CD4-positive, alpha-beta T cell (primary cell): ENCODE measurements at regions not wholly inside any gene's neighbourhood (a gene's known extent, or its start where the extent isn't known, plus 50 kb on each side); places are given as distances from the start of the nearest gene placed in this dataset.
"Not testable (repeated sequence)": the region's sequence is repeated elsewhere in the genome, so short reads cannot be mapped to it uniquely, and the experiment has no call there.

Source experiments
- ATAC-seq: fragments of 200-7000 bp; cut with Tn5 transposase; one replicate; pipeline ENCODE4 v1.10.0; 2022; ENCODE audit warnings: mild to moderate bottlenecking; ENCODE audit not compliant: poor library complexity
- CTCF ChIA-PET: fragments of 350-600 bp; sonication (Branson Sonifier 250); formaldehyde crosslinking; loops from one replicate; lab custom pipeline; 2021; ENCODE audit warnings: antibody characterized with exemption, inconsistent platforms; lab: Charles Lee
- POLR2A ChIA-PET: fragments of 350-600 bp; sonication (Branson Sonifier 250); formaldehyde crosslinking; loops from one replicate; lab custom pipeline; 2021; ENCODE audit warnings: antibody characterized with exemption, inconsistent platforms; lab: Charles Lee
- DNase-seq, 14 experiments: peaks; one replicate each; pipeline ENCODE4 v3.0.0-alpha.2; 2013 to 2020; ENCODE audit warnings: mixed read lengths in 2 of 14
- H3K27ac ChIP-seq, 2 donors: one replicate each; pipeline versions ENCODE4 v1.5.1 to v1.7.0; 2013; ENCODE audit warnings: low read length in 2 of 2, low read depth in 1 of 2, mild to moderate bottlenecking in 1 of 2
- H3K27me3 ChIP-seq, 2 experiments: 1 replicate in 1 of 2; 2 replicates in 1 of 2; pipeline versions ENCODE4 v1.6.1 to v1.7.0; 2013; ENCODE audit warnings: low read length in 2 of 2, control low read depth in 1 of 2, mild to moderate bottlenecking in 1 of 2, moderate library complexity in 1 of 2; ENCODE audit not compliant: insufficient read depth in 2 of 2, control insufficient read depth in 1 of 2
- H3K36me3 ChIP-seq: one replicate; pipeline ENCODE4 v1.6.1; 2013; ENCODE audit warnings: low read length, control low read depth; ENCODE audit not compliant: insufficient read depth
- H3K4me1 ChIP-seq: one replicate; pipeline ENCODE4 v1.6.1; 2013; ENCODE audit warnings: low read length, control low read depth; ENCODE audit not compliant: insufficient read depth
- H3K4me3 ChIP-seq: one replicate; pipeline ENCODE4 v1.5.1; 2013; ENCODE audit warnings: mild to moderate bottlenecking, low read length, moderate library complexity
- H3K9me3 ChIP-seq, 2 experiments: 1 replicate in 1 of 2; 2 replicates in 1 of 2; pipeline versions ENCODE4 v1.6.1 to v1.7.0; 2013; ENCODE audit warnings: low read length in 2 of 2, mild to moderate bottlenecking in 2 of 2, control low read depth in 1 of 2, moderate library complexity in 1 of 2; ENCODE audit not compliant: control insufficient read depth in 1 of 2, insufficient read depth in 1 of 2
- H3K27ac Mint-ChIP-seq: one replicate; pipeline ENCODE4 v1.8.0; 2020; ENCODE audit warnings: mixed read lengths
- H3K27me3 Mint-ChIP-seq: one replicate; pipeline ENCODE4 v1.8.0; 2021; ENCODE audit warnings: mixed read lengths
- H3K36me3 Mint-ChIP-seq: one replicate; pipeline ENCODE4 v1.8.0; 2021; ENCODE audit warnings: low read depth, mixed read lengths
- H3K4me1 Mint-ChIP-seq: one replicate; pipeline ENCODE4 v1.8.0; 2021; ENCODE audit warnings: low read depth, mixed read lengths
- H3K4me3 Mint-ChIP-seq: one replicate; pipeline ENCODE4 v1.8.0; 2020; ENCODE audit warnings: mild to moderate bottlenecking, mixed read lengths
- H3K9me3 Mint-ChIP-seq: one replicate; pipeline ENCODE4 v1.8.0; 2020; ENCODE audit warnings: mixed read lengths
- CTCF ChIP-seq: fragments of 200-600 bp; IDR thresholded peaks from one replicate; pipeline ENCODE4 v1.8.0; 2022; ENCODE audit warnings: antibody characterized with exemption, mild to moderate bottlenecking
- intact Hi-C, 2 experiments: fragments of 100-400 bp; cut with DNase I in 1 of 2; cut with micrococcal nuclease in 1 of 2; formaldehyde crosslinking; loops; one replicate each; pipeline versions ENCODE4 v1.15.1 to v1.9.0; 2023 to 2025; cut with DNase I, micrococcal nuclease

DNA sequence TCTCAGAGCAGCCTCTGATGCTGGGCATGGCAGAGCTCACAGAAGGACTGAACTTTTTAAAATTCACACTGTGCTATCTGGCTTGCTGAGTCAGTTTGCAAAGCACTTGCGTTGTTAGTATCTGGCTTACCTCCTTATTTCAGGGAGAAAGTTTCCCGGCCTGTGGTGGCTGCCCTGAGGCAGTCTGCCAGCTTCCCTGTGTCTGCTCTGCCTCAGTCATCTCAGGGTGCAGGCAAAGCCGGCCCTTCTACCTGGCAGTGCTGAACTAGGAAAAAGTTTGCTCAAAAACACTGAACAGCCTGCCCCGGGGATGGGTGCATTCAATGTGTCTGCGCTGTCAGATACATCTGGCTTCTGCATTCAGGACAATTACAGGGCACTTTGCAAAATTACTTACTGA, 90.2 kb upstream of the UXS1 start:
- Mint-ChIP-seq H3K9me3 (no peaks in the 10 kb centered on the region), H3K4me3 (no peak overlapping the region), H3K36me3 (no peaks in the 10 kb centered on the region), H3K27ac (no peak overlapping the region), H3K27me3 (no peaks in the 10 kb centered on the region), H3K4me1 (no peaks in the 10 kb centered on the region)
- Histone ChIP-seq H3K36me3 (no peaks in the 10 kb centered on the region), H3K27ac (no peak overlapping the region), H3K9me3 (no peaks in the 10 kb centered on the region), H3K4me1 (no peaks in the 10 kb centered on the region), H3K27me3 (no peaks in the 10 kb centered on the region), H3K4me3 (no peak overlapping the region)
- ATAC-seq (no peak), DNase-seq (no peak)
- POLR2A ChIA-PET: no interaction called here
- intact Hi-C loops: no loop called here
- CTCF ChIA-PET: no interaction called here
- TF ChIP-seq CTCF: no peak

- H3K9me3 ChIP-seq, H3K9me3 Mint-ChIP-seq, H3K27me3 Mint-ChIP-seq, ATAC-seq, H3K27ac Mint-ChIP-seq, intact Hi-C loops, DNase-seq, H3K4me1 ChIP-seq, H3K36me3 ChIP-seq, H3K27me3 ChIP-seq, H3K36me3 Mint-ChIP-seq, H3K4me1 Mint-ChIP-seq, POLR2A ChIA-PET, H3K4me3 ChIP-seq, H3K4me3 Mint-ChIP-seq, H3K27ac ChIP-seq, CTCF ChIA-PET: not testable (repeated sequence)
Measured at GRCh38 chr2:106283228-106284152, 89.4 kb upstream of the UXS1 start.

DNA sequence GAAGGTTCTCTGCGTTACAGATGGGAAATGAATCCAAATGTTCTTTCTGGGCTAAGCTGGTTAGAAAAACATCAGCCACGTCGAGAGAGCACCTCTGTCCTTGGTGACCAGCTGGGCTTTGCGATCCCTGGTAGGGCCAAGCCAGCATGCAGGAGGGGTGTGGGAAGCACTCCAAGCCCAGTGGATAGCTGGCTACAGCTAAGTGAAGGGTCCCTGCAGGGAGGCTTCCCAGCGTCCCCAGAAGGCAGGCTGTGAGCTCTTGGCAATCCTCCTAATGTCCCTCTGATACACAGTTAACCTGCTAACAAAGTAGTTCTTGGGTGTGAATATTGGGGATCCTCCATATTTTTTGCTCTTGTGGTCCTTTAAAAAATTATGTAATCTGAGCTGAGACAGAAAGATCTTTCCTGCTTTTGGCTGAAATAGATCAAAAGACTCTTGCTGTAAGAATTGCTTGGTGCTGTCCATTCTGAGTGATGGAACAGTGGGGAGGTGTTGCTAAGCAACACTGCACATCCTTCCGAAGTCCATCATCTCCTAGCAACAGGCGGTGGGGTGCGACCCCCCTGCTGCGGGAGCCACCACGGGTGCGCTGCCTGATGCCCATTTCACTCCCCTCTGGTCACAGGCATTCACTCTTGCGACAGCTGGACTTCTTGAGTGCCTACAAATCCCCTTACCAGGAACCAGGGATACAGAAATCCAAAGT, 88.5 kb upstream of the UXS1 start:
- Histone ChIP-seq H3K4me3 (no peak overlapping the region), H3K27me3 (no peaks in the 10 kb centered on the region), H3K4me1 (no peaks in the 10 kb centered on the region), H3K36me3 (no peaks in the 10 kb centered on the region), H3K27ac (no peak overlapping the region), H3K9me3 (no peaks in the 10 kb centered on the region)
- ATAC-seq (no peak), DNase-seq (no peak)
- Mint-ChIP-seq H3K4me3 (no peak overlapping the region), H3K27ac (no peak overlapping the region), H3K4me1 (no peaks in the 10 kb centered on the region), H3K36me3 (no peaks in the 10 kb centered on the region), H3K27me3 (no peaks in the 10 kb centered on the region), H3K9me3 (no peaks in the 10 kb centered on the region)
- POLR2A ChIA-PET: no interaction called here
- CTCF ChIA-PET: no interaction called here
- intact Hi-C loops: no loop called here
- TF ChIP-seq CTCF: no peak

GRCh38 chr2:106281907-106282430, 87.9 kb upstream of the UXS1 start:
- CTCF ChIA-PET, H3K36me3 Mint-ChIP-seq, POLR2A ChIA-PET, H3K9me3 ChIP-seq, H3K9me3 Mint-ChIP-seq, H3K36me3 ChIP-seq, H3K4me1 ChIP-seq, H3K27me3 ChIP-seq, H3K27ac Mint-ChIP-seq, H3K4me1 Mint-ChIP-seq, intact Hi-C loops, H3K4me3 ChIP-seq, H3K27ac ChIP-seq, ATAC-seq, H3K27me3 Mint-ChIP-seq, DNase-seq, H3K4me3 Mint-ChIP-seq: not testable (repeated sequence)
